ENCODE measurements at regions not wholly inside any gene's neighbourhood (a gene's known extent, or its start where the extent isn't known, plus 50 kb on each side); places are given as distances from the start of the nearest gene placed in this dataset.

GRCh38 chr3:106823701-106824100, 553.5 kb upstream of the CCDC54 start:
- TF ChIP-seq CTCF (IDR thresholded peaks at IDR 0.05; ENCODE audit: low read depth, low read length, missing control alignments): no peak
- no peak for DNase-seq (ENCODE audit: extremely low read depth, low read depth)
- H3K4me3 ChIP-seq (replicated peaks; ENCODE audit: low read depth, low read length): no peak overlapping the region

- DNase-seq (ENCODE audit: extremely low read depth, low read depth): no peak
- peak; percentile 48 for TF ChIP-seq CTCF (IDR thresholded peaks at IDR 0.05; ENCODE audit: low read depth, low read length, missing control alignments)
Observed at GRCh38 chr3:106824856-106825255, 552.4 kb upstream of the CCDC54 start.

GRCh38 chr3:106825962-106826605, 551.2 kb upstream of the CCDC54 start:
- no peak overlapping the region for H3K4me3 ChIP-seq (replicated peaks; ENCODE audit: low read depth, low read length)
- TF ChIP-seq CTCF (IDR thresholded peaks at IDR 0.05; ENCODE audit: low read depth, low read length, missing control alignments): no peak
- no peak for DNase-seq (ENCODE audit: extremely low read depth, low read depth)

More at GRCh38 chr3:106824856-106825255, 552.4 kb upstream of the CCDC54 start:
- no peak overlapping the region for H3K4me3 ChIP-seq (replicated peaks; ENCODE audit: low read depth, low read length)

GRCh38 chr3:106826791-106827311, 550.4 kb upstream of the CCDC54 start:
- no peak for TF ChIP-seq CTCF (IDR thresholded peaks at IDR 0.05; ENCODE audit: low read depth, low read length, missing control alignments)
- DNase-seq (ENCODE audit: extremely low read depth, low read depth): no peak
- no peak overlapping the region for H3K4me3 ChIP-seq (replicated peaks; ENCODE audit: low read depth, low read length)

GRCh38 chr3:106827515-106828213, 549.6 kb upstream of the CCDC54 start:
- H3K4me3 ChIP-seq (replicated peaks; ENCODE audit: low read depth, low read length): no peak overlapping the region
- no peak for TF ChIP-seq CTCF (IDR thresholded peaks at IDR 0.05; ENCODE audit: low read depth, low read length, missing control alignments)
- no peak for DNase-seq (ENCODE audit: extremely low read depth, low read depth)

- no peak for DNase-seq (ENCODE audit: extremely low read depth, low read depth)
- no peak for TF ChIP-seq CTCF (IDR thresholded peaks at IDR 0.05; ENCODE audit: low read depth, low read length, missing control alignments)
- no peak overlapping the region for H3K4me3 ChIP-seq (replicated peaks; ENCODE audit: low read depth, low read length)
Observed at GRCh38 chr3:106829206-106829605, 548.0 kb upstream of the CCDC54 start.

Data from HFF-Myc (cell line).